ENCODE measurements at regions not wholly inside any gene's neighbourhood (a gene's known extent, or its start where the extent isn't known, plus 50 kb on each side); places are given as distances from the start of the nearest gene placed in this dataset.

- H3K79me2 ChIP-seq (ENCODE audit: insufficient read depth) = no peaks in the 10 kb centered on the region
- DNase-seq = no peak
- no peaks in the 10 kb centered on the region for H3K27me3 ChIP-seq (ENCODE audit: insufficient read depth)
- H3K9me2 ChIP-seq = no peaks in the 10 kb centered on the region
- CTCF ChIA-PET = no interaction called here
- no peaks in the 10 kb centered on the region for H3F3A ChIP-seq (replicated peaks; ENCODE audit: insufficient read depth)
- POLR2A ChIA-PET = no interaction called here
- H2AFZ ChIP-seq (ENCODE audit: low read depth) = no peak overlapping the region
- no peak overlapping the region for H3K4me2 ChIP-seq
- H4K20me1 ChIP-seq (ENCODE audit: insufficient read depth) = no peaks in the 10 kb centered on the region
- no peak overlapping the region for H3K9ac ChIP-seq
- H3K36me3 ChIP-seq (replicated peaks in 1 of 2; ENCODE audit: control insufficient read depth in 1 of 2, insufficient read depth in 2 of 2, low read length in 1 of 2) = no peaks in the 10 kb centered on the region
- TF ChIP-seq NFIC (IDR thresholded peaks at IDR 0.05; ENCODE audit: borderline replicate concordance) (no peak), ELF1 (IDR thresholded peaks at IDR 0.05) (no peak), FOXM1 (IDR thresholded peaks at IDR 0.05; ENCODE audit: low read depth) (no peak), GABPA (IDR thresholded peaks at IDR 0.05; ENCODE audit: low read depth) (no peak), RXRA (IDR thresholded peaks at IDR 0.05; ENCODE audit: borderline replicate concordance, low read depth) (no peak), CHD2 (IDR thresholded peaks at IDR 0.05; ENCODE audit: low read length, partially characterized antibody) (no peak), SIN3A (IDR thresholded peaks at IDR 0.05; ENCODE audit: borderline replicate concordance, low read depth, low read length) (no peak), EP300 (IDR thresholded peaks at IDR 0.05; ENCODE audit: borderline replicate concordance in 1 of 2, low read depth in 1 of 2, low read length in 1 of 2) (no peak), RCOR1 (IDR thresholded peaks at IDR 0.05; ENCODE audit: low read length) (no peak), USF1 (IDR thresholded peaks at IDR 0.05; ENCODE audit: borderline replicate concordance, low read depth) (no peak), PBX3 (IDR thresholded peaks at IDR 0.05) (no peak), SMC3 (IDR thresholded peaks at IDR 0.05; ENCODE audit: low read depth, low read length) (no peak), YY1 (IDR thresholded peaks at IDR 0.05; ENCODE audit: low read depth) (no peak), TCF12 (IDR thresholded peaks at IDR 0.05) (no peak)
- H3K27ac ChIP-seq (ENCODE audit: low read depth in 2 of 2, low read length in 1 of 2) = no peak overlapping the region
- no peaks in the 10 kb centered on the region for H3K9me3 ChIP-seq
- WGBS (ENCODE audit: low lambda C conversion rate) = 44% methylated on average over 10 of the region's 10 CpGs
- H3K4me3 ChIP-seq (ENCODE audit: low read depth in 2 of 2, low read length in 1 of 2) = no peak overlapping the region
- H3K4me1 ChIP-seq (ENCODE audit: control insufficient read depth in 1 of 2, insufficient read depth in 2 of 2, low read depth in 1 of 2, low read length in 1 of 2) = peaks cover 0 to 21% of the 10 kb centered on the region in 2 experiments; a peak in 1 of 4 replicates
These were observed 214.7 kb upstream of the C14orf180 start for GRCh38 chr14:104364830-104365229.

GRCh38 chr14:104366931-104367865 is 212.4 kb upstream of the C14orf180 start:
- ChIA-PET POLR2A (no interaction called here), CTCF (interaction anchor here (0.7 to 4.1 kb wide), 9 partner anchors 13 to 359 kb away, joined by 3 to 28 read pairs (median 4); no protein-coding TSS in a partner anchor)
- Histone ChIP-seq H3K79me2 (ENCODE audit: insufficient read depth) (no peaks in the 10 kb centered on the region), H4K20me1 (ENCODE audit: insufficient read depth) (no peaks in the 10 kb centered on the region), H3K36me3 (replicated peaks in 1 of 2; ENCODE audit: control insufficient read depth in 1 of 2, insufficient read depth in 2 of 2, low read length in 1 of 2) (no peaks in the 10 kb centered on the region), H3K27ac (ENCODE audit: low read depth in 2 of 2, low read length in 1 of 2) (no peak overlapping the region), H3K4me2 (no peak overlapping the region), H3K9ac (no peak overlapping the region), H2AFZ (ENCODE audit: low read depth) (no peak overlapping the region), H3K4me3 (ENCODE audit: low read depth in 2 of 2, low read length in 1 of 2) (no peak overlapping the region), H3K9me3 (no peaks in the 10 kb centered on the region), H3K27me3 (ENCODE audit: insufficient read depth) (no peaks in the 10 kb centered on the region), H3K9me2 (no peaks in the 10 kb centered on the region), H3K4me1 (ENCODE audit: control insufficient read depth in 1 of 2, insufficient read depth in 2 of 2, low read depth in 1 of 2, low read length in 1 of 2) (peaks cover 0 to 27% of the 10 kb centered on the region in 2 experiments; a peak in 1 of 4 replicates), H3F3A (replicated peaks; ENCODE audit: insufficient read depth) (no peaks in the 10 kb centered on the region)
- DNase-seq = no peak
- 29% methylated on average over 9 of the region's 16 CpGs for WGBS (ENCODE audit: low lambda C conversion rate)
- no peak for TF ChIP-seq TAF1 (IDR thresholded peaks at IDR 0.05; ENCODE audit: borderline replicate concordance, low read depth, low read length)
- TF ChIP-seq RXRA (IDR thresholded peaks at IDR 0.05; ENCODE audit: borderline replicate concordance, low read depth) = no peak
- TF ChIP-seq FOSL2 (IDR thresholded peaks at IDR 0.05; ENCODE audit: borderline replicate concordance, low read depth) = no peak
- no peak for TF ChIP-seq FOXJ3 (CRISPR knock-in tag; IDR thresholded peaks at IDR 0.05)
- TF ChIP-seq SMC3 (IDR thresholded peaks at IDR 0.05; ENCODE audit: low read depth, low read length) = no peak
- no peak for TF ChIP-seq EZH2phosphoT487 (IDR thresholded peaks at IDR 0.05; ENCODE audit: borderline replicate concordance, low read depth)
- TF ChIP-seq NRF1 (IDR thresholded peaks at IDR 0.05; ENCODE audit: low read depth, low read length) = no peak
- TF ChIP-seq POLR2AphosphoS5 (IDR thresholded peaks at IDR 0.05; ENCODE audit: low read depth, low read length) = no peak
- no peak for TF ChIP-seq JUND (IDR thresholded peaks at IDR 0.05)
- TF ChIP-seq CTCF (IDR thresholded peaks at IDR 0.05) = no peak
- TF ChIP-seq MAX (IDR thresholded peaks at IDR 0.05; ENCODE audit: low read depth) = no peak
- no peak for TF ChIP-seq MEF2A (IDR thresholded peaks at IDR 0.05; ENCODE audit: borderline replicate concordance, low read depth)
- no peak for TF ChIP-seq TEAD4 (IDR thresholded peaks at IDR 0.05; ENCODE audit: borderline replicate concordance, insufficient read depth)
- TF ChIP-seq GABPA (IDR thresholded peaks at IDR 0.05; ENCODE audit: low read depth) = no peak

All from SK-N-SH (cell line).